ENCODE measurements at regions not wholly inside any gene's neighbourhood (a gene's known extent, or its start where the extent isn't known, plus 50 kb on each side); places are given as distances from the start of the nearest gene placed in this dataset.
A peak's percentile ranks its signal among the peaks of the same experiment; 100 is the strongest.

DNA sequence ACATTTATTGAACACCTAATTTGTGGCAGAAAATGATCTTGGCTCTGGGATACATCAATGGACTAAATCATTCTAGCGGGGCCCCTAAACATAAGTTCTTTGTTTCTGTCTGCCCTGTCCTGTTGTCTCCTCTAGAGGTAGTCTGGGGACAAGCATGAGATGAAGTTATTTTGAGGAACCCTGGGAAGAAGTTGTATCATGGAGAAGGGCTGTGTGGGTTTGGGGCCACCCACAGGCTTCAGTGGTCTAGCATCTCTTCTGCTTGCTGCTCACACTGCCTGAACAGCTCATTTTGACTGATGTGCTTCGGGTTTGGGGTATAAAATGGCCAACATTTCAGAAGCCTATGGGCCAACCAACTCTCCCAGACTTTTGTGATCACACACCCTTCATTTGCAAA, 50.3 kb upstream of the OSBPL11 start:
- no peak overlapping the region for H3K4me3 ChIP-seq (ENCODE audit: low read length)
- TF ChIP-seq, protein P1, sequence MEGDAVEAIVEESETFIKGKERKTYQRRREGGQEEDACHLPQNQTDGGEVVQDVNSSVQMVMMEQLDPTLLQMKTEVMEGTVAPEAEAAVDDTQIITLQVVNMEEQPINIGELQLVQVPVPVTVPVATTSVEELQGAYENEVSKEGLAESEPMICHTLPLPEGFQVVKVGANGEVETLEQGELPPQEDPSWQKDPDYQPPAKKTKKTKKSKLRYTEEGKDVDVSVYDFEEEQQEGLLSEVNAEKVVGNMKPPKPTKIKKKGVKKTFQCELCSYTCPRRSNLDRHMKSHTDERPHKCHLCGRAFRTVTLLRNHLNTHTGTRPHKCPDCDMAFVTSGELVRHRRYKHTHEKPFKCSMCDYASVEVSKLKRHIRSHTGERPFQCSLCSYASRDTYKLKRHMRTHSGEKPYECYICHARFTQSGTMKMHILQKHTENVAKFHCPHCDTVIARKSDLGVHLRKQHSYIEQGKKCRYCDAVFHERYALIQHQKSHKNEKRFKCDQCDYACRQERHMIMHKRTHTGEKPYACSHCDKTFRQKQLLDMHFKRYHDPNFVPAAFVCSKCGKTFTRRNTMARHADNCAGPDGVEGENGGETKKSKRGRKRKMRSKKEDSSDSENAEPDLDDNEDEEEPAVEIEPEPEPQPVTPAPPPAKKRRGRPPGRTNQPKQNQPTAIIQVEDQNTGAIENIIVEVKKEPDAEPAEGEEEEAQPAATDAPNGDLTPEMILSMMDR (IDR thresholded peaks at IDR 0.05; ENCODE audit: insufficient read depth, low read depth, low read length, missing control alignments), result no peak
- DNase-seq (ENCODE audit: low read depth), result no peak

DNA sequence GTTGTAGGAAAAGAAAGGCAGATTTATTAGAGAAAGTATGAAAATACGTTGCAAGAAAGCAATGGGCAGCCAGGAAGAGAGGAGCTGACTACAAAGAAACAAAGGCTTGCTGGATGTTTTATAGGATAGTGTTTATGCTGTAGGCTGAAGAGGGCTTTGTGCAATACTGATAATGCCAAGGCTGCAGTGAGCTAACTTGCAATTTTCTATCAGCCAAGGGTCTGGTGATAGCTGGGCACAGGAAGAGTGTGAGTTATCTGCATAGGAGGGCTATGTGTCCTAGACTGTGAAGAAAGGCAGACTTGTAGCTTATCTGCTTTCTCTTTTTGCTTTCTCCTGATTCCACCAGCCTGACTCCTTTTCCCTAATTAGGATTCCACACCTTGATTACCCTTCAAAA, 51.3 kb upstream of the OSBPL11 start:
- no peak overlapping the region for H3K4me3 ChIP-seq (ENCODE audit: low read length)
- TF ChIP-seq, protein P1 (IDR thresholded peaks at IDR 0.05; ENCODE audit: insufficient read depth, low read depth, low read length, missing control alignments), result no peak
- DNase-seq (ENCODE audit: low read depth), result no peak

DNA sequence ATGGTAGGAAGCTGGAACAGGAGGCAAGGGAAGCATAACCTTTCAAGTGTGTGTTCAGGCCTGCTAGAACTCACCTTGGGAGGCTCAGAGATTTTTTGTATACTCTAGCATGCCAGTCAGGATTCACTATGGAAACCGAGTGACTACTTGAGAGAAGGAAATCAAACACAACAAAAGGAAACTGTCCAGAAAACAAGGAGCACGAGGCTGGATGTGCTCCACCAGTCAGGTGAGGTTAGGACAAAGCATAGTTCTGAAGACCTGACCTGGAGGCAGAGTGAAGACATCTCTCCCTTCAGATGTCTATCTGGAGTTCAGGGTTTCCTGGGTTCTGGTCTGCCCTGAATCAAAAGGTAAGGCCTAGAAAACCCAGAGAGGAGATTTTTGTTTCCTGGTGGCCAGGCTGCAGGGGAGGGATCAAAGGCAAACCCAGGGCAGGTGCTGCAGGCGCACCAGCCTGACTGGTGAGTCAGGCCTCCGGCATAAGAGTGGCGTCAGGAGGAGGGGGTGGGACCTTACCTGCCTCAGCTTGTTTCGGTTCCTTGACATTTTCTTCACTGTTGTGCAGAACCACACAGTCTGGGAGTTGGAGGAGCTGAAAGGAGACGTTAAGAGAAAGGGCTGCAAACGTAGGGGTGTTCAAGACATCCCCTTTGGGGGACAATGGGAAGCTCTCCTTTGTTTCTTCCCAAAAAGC, 52.2 kb upstream of the OSBPL11 start:
- TF ChIP-seq, protein P1 (IDR thresholded peaks at IDR 0.05; ENCODE audit: insufficient read depth, low read depth, low read length, missing control alignments), result no peak
- peak overlapping the region; percentile 33 for H3K4me3 ChIP-seq (ENCODE audit: low read length)
- DNase-seq (ENCODE audit: low read depth), result peak; percentile 97

DNA sequence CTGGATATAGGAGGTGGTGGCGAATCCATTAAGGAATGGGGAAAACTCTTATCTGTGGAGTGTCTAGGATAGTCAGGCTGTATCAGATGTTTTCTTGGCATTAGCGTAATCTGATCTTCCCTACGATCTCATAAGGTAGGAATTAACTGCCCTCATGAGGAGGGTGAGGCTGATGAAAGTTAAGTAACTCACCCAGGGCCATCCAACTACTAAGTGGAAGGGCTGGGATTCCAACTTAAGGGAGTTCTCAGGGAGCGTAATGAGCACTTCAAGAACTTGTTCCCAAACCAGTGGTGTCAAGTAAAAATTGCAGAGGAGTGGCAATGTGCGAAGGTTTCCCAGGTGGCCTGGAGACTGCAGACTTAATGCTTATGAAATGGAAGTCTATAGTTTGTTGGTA, 55.9 kb upstream of the OSBPL11 start:
- TF ChIP-seq, protein P1 (IDR thresholded peaks at IDR 0.05; ENCODE audit: insufficient read depth, low read depth, low read length, missing control alignments), result no peak
- DNase-seq (ENCODE audit: low read depth), result peak; percentile 83
- H3K4me3 ChIP-seq (ENCODE audit: low read length), result no peak overlapping the region

DNA sequence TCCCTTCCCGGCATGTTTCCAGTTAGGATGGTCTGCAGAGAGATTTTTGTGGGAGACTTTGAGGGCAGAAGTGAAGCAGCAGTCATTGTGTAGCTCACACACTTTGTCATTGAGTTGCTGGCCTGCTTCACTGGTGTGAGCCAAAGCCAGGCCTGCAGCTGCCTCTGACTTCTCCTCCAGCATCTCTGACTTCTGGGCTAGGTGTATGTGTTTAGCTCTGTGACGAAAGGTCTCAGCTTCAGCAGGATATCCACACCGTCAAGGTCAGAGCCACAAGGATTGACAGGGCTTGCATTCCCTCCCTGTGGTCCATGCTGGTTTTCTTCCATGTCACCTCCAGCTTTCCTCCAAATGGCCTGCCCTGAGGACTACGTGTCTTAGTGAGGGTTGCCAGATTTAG, 57.1 kb upstream of the OSBPL11 start:
- H3K4me3 ChIP-seq (ENCODE audit: low read length), result no peak overlapping the region
- TF ChIP-seq, protein P1 (IDR thresholded peaks at IDR 0.05; ENCODE audit: insufficient read depth, low read depth, low read length, missing control alignments), result no peak
- DNase-seq (ENCODE audit: low read depth), result no peak

DNA sequence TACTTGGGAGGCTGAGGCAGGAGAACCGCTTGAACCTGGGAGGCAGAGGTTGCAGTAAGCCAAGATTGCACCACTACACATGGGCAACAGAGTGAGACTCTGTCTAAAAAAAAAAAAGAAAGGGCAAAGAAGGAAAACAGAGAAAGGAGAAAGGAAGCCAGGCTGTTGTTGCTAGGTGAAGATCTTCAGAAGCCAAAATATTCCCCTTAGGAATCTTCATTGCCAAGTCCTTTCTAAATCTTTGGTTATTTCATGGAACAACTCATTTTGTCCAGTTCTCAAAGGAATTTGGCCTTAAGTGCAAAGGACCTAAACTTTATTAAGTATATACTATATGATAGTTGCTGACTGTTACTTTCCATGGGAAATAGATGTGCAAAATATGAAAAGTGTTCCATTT, 59.2 kb upstream of the OSBPL11 start:
- TF ChIP-seq, protein P1 (IDR thresholded peaks at IDR 0.05; ENCODE audit: insufficient read depth, low read depth, low read length, missing control alignments), result no peak
- DNase-seq (ENCODE audit: low read depth), result no peak
- no peak overlapping the region for H3K4me3 ChIP-seq (ENCODE audit: low read length)

DNA sequence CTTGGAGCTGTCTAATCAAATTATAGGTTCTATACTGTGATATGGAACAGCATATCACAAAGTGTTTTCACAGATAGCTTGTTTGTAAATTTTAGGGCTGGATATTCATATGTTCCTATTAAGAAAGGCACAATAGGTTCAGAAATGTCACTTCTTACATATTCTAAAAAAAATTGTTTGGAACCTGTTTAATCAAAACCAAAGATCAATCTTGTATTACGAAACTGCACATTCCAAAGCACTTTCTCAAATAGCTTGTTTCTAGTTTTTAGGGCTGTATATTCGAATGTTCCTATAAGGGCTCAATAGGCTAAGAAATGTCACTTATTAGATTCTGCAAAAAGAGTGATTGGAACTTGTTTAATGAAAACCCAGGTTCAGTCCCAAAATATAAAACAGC, 67.4 kb upstream of the OSBPL11 start:
- no peak overlapping the region for H3K4me3 ChIP-seq (ENCODE audit: low read length)
- DNase-seq (ENCODE audit: low read depth), result no peak
- TF ChIP-seq, protein P1 (IDR thresholded peaks at IDR 0.05; ENCODE audit: insufficient read depth, low read depth, low read length, missing control alignments), result no peak

All from epithelial cell of esophagus (primary cell).